ENCODE measurements at regions not wholly inside any gene's neighbourhood (a gene's known extent, or its start where the extent isn't known, plus 50 kb on each side); places are given as distances from the start of the nearest gene placed in this dataset.

GRCh38 chr5:3734632-3735031, 139.0 kb downstream of the IRX1 start:
- no peak for TF ChIP-seq CTCF (conservative IDR thresholded peaks at IDR 0.05; ENCODE audit: low read length)
- no peak for TF ChIP-seq EZH2phosphoT487 (IDR thresholded peaks at IDR 0.05; ENCODE audit: borderline replicate concordance, low read depth, low read length)

Measured in OCI-LY7 (cell line).